Stimulated activated CD8-positive, alpha-beta memory T cell treated with anti-CD3 and anti-CD28 coated beads, Interleukin-15, amount 100 ng/mL, for 48 hours (primary cell): ENCODE measurements at regions not wholly inside any gene's neighbourhood (a gene's known extent, or its start where the extent isn't known, plus 50 kb on each side); places are given as distances from the start of the nearest gene placed in this dataset.

Source experiments
- DNase-seq, 2 donors: peaks; one replicate each; pipeline ENCODE4 v3.0.0-alpha.2; 2020; ENCODE audit warnings: low read depth in 2 of 2

DNA sequence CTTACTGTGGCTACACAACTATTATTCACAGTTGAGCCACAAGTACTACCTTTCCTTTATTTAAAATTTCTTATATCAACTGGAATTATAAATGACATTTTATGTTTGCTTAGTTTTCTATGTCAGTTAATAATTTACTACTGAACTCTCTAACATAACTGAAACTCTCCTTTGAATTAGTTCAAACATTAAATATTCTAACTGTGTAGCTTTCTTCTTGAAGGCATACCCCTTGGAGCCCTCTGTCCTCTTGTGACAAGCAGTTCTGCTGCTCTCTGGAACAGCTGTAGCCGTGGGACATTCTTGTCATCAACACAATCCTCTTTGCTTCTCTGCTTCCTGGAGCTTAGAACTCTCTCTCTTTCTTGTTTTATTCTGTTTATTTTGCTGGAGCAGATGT lies 244.8 kb downstream of the NHLRC3 start:
- DNase-seq, result no peak

DNA sequence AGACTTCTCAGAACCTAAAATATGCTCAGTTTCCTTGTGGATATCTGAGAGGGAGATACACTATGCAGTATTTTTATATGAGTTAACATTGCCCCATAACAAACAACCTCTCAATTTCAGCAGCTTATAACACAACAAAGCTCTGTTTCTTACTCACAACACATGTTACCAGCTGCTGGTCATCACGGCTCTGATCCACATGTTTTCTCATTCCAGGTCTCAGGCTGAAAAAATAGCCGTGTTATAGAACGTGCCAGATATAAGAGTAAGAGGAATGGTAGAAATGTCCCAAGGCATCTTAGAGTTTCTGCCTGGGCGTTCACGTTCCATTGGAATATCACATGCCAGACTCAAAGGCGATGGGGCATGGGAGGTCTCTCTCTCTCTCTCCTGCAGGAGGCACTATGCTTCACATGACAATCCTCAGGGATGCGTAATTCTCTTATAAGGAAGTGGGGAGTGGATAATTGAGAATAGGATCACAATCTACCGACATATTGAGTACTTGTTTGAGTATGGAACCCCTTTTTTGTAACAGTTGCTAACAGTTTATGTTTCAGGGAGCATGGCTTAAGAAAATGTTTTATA lies 246.6 kb downstream of the NHLRC3 start:
- DNase-seq, result no peak
